HG02884 (cell line): ENCODE measurements at regions not wholly inside any gene's neighbourhood (a gene's known extent, or its start where the extent isn't known, plus 50 kb on each side); places are given as distances from the start of the nearest gene placed in this dataset.

ENCODE experiments used
- ATAC-seq: cut with Tn5 transposase; IDR thresholded peaks from one replicate; pipeline ENCODE4 v1.9.1; 2021; ENCODE audit warnings: mild to moderate bottlenecking, moderate library complexity; ENCODE audit not compliant: unreplicated experiment

DNA sequence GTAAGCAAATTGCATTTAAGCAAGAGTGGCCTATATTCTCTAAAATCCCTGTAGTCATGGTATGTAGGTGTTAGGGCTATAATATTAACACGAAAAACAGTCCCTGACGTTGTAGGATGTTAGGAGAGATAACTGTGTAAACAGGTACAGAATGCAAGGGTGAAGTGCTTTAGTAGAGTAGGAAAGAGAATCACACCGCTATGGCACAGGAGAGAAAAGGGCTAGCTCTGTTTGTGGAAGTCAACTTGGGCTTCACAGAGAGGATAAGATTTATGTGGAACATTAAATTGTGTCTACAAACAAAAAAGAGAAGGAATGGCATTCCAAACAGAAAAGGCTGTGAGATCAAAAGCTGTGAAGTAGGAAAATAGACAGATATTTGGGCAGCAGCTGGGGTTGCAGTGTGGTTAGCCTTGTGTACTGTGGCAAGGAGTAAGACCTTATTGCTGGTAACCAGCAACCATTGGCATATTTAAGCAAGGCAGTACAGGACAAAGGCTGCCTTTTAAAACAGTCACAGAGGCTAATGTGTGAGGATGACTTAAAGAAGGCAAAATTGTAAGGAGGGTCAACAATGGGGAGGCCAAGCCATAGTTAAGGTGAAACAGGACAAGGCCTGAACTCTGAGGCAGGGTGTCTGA lies 337.5 kb upstream of the ADAMTSL1 start:
- no peak for ATAC-seq

DNA sequence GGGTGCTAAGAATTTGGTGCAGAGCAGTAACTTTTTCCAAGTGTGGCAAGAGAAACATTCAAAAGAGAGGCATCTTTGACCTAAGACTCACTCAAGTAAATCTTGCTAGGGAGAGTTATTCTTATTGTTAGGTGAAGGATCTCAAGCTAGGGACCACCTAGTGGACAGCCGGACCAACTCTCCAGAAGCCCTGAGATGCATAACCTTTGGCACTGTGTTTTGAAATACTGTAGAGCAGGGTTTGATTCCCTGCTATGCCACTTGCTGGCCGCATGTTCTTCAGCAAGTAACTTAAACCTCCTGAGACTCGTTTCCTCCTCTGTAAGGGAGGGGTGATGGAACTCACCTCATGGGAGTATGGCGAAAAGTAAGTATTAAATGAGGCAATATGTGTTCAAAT lies 336.1 kb upstream of the ADAMTSL1 start:
- ATAC-seq = no peak

GRCh38 chr9:18138656-18139055 lies 335.3 kb upstream of the ADAMTSL1 start:
- ATAC-seq = no peak

- no peak for ATAC-seq
Measured at GRCh38 chr9:18141681-18142080, 332.3 kb upstream of the ADAMTSL1 start.

- ATAC-seq = no peak
Measured at GRCh38 chr9:18143073-18143745, 330.7 kb upstream of the ADAMTSL1 start.

DNA sequence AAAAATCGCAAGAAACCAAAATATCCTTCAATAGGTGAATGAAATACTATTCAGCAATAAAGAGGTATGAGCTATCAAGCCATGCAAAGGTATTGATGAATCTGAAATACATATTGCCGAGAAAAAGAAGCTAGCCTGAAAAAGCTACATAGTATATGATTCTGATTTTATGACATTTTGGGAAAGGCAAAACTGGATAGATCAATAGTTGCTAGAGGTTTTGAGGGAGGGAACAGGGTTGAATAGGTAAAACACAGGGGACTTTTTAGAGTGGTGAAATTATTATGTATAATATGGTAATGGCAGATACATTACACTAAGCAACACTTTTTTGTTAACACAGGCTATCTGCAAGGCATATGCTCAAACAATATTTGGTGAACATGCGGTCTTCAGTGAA lies 327.6 kb upstream of the ADAMTSL1 start:
- no peak for ATAC-seq

DNA sequence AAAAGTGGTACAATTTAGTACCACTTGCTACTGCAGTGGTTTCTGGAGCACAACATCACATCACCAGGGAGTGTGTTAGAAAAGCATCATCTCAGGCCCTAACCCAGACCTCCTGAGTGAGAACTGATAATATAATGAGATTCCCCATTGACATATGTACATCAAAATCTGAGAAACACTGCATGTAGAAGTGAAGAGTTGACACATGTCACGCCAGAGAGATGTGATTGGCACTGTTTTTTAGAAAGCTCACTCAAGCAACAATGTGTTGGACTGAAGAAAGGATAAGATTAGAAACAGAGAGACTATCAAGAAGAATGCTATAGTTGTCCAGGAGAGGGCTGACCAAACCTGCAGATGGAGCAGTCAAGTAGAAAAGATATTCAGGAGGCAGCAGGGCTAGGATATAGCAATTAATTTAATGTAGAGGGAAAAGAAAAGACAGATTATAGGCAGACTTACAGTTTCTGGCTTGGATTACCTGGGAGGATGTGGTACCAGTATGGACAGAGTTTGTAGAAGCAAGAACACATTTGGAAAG lies 324.4 kb upstream of the ADAMTSL1 start:
- ATAC-seq = no peak

DNA sequence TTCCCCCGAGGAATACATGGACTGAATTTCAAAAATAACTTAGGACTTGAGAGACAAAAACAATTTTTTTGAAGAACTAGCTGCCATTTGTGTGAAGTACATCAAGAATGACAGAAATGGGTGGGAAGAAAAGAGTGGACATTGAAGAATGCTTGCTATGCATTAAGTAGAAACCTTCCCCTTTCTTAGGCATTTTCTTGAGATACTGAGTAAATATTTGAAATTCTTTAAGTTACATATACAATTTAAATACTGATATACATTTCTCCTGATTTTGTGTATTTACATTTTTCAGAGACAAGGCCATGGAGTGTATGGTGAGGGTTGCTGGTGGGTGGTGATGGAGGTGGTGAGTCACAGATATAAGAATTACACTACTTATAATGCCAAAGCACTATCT lies 319.3 kb upstream of the ADAMTSL1 start:
- ATAC-seq = no peak

DNA sequence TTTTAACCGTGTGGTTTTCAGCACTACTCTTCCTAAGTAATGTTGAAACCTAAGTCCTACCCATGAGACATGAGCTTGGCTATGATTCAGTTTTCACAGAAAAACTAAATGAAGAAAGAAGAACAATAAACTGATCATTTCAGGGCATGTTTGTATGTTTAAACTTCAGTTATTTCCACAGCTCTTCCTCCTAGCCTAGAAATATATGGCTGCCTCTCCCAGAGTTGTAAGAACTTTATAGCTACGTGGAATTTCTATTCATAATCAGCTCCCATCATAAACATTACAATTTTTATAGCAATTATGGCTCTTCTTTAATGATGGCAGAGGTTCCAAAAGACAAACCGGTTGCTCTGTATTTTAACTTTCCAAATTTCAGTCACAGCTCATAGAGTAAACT lies 314.7 kb upstream of the ADAMTSL1 start:
- no peak for ATAC-seq

GRCh38 chr9:18163146-18163545 lies 310.8 kb upstream of the ADAMTSL1 start:
- ATAC-seq = no peak

- no peak for ATAC-seq
Measured at GRCh38 chr9:18167733-18168132, 306.2 kb upstream of the ADAMTSL1 start.

DNA sequence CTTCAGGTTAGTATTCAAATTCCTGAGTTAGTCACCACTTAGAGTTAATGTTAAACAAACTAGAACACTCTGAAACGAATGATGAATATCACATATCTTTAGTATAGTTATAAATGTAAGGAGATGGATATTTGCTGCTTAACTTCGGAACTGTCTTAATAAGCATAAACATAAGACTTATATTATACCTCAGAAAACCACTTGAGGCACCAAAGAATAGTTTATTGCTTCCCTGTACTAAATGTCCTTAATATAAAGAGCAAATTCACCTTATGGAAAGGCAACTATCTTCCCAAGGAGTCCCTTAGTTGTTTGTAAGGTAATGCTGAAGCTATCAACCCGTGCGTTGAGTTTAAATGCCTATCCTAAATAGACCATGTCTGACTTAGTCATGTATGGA lies 300.0 kb upstream of the ADAMTSL1 start:
- ATAC-seq = no peak

DNA sequence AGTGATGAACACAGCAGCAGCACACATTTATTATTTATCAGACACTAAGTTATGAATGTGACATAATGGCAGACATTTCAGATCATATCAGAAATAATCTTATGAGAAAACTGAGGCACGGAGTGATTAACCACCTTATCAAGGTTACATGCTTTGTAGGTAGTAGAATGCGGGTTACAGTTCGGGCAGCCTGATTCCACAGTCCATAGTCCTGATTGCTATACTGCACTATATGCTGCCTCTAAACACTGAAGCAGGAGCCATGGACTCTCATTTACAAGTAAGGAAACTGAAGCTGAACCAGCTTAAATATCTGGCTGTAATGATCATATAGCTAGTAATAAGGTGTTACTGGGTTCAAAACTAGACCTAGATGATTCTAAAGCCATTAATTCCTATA lies 291.3 kb upstream of the ADAMTSL1 start:
- ATAC-seq = no peak

- no peak for ATAC-seq
Measured at GRCh38 chr9:18183974-18184373, 290.0 kb upstream of the ADAMTSL1 start.

DNA sequence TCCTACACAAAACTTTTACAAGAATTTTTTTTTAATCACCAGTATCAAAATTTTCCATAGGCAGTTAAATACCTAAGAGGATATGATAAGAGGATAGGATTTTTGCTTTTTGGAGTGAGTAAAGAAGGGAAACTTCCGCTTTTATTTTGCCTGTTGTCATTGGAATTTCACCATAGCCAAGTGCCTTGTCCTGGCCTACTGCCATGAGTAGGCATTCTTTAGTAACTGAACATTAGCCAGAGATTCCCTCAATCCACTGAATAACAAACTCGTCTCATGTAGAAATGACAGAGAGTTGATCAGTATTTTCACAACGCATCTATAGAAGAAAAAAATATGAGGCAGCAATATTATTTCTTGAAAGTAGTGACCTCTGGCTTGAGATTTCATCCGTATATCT lies 289.6 kb upstream of the ADAMTSL1 start:
- ATAC-seq = no peak

GRCh38 chr9:18185196-18185595 lies 288.8 kb upstream of the ADAMTSL1 start:
- no peak for ATAC-seq

DNA sequence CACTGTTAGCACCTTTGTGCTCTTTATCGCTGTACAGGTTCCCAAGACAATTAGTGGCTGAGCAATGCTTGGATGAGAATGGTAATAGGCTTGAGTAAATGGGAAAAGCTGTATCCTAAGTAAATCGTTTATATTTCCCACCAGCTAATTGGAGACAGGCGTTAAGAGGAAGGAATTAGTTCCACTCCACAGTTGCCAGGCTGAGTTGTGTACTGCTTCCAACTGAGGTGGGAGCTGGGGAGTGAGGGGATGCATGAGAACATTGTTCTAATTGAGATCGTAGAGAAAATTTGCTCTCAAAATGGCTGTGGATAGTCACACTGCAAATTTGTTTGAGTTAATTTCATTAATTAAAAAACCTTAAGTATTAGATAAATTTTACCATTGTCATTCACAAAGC lies 285.0 kb upstream of the ADAMTSL1 start:
- ATAC-seq = no peak

DNA sequence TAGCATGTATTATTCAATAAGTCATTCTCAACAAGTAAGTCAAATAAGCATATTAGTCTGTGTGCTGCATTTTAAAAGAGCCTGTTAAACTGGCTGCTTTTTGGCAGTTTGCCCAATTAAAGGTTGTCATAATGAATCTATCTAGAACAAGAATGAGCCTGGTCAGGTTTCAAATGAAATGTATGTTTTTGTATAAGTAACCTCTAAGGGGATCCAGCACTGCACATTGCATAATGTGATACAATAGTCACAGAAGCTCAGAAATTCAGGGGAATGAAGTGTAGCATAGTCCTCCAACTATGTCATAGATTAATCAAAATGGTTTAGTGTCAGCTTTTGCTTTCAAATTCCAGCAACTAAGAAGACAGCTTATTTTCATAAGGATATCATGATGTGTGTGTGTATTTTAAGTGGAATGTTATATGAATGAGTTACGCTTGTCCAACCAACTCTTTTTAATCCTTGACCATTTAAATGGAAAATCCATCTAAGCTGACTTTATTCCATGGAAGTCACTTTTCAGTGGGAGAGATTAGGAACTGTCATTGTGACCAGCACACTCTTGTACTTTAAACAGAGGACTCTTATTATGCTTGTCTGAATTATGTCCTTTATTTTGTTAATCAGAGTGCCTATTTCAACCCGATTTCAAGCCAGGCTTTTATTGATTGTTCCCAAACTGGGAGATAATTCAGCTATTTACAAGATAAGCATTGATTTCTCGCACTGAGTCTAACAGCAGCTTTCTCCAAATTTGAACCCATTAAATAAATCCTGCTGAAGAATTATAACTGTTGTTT lies 283.9 kb upstream of the ADAMTSL1 start:
- no peak for ATAC-seq

GRCh38 chr9:18190671-18191374 lies 283.1 kb upstream of the ADAMTSL1 start:
- ATAC-seq = no peak

DNA sequence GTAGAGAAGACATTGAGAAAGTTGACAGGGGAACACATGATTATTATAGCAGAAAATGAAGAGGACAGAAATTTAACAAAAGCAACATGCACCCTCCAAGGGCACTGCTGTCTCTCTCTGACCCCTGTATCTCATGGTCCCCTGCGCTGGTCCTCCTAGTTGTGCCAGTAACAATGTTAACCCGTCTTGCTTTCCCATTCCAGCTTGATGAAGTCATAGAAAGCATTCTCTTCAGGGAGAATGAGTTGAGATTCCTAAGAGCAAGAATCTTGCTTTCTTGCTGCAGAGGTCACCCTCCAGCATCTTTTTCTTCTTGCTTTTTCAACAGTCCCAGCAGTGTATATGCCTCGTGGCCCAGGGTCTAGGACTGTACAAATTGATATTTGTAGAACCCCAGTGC lies 279.6 kb upstream of the ADAMTSL1 start:
- no peak for ATAC-seq

GRCh38 chr9:18195223-18195622 lies 278.7 kb upstream of the ADAMTSL1 start:
- ATAC-seq = no peak
